LNCaP clone FGC (cell line): ENCODE measurements at regions not wholly inside any gene's neighbourhood (a gene's known extent, or its start where the extent isn't known, plus 50 kb on each side); places are given as distances from the start of the nearest gene placed in this dataset.

Source experiments
- DNase-seq: peaks from one replicate; pipeline ENCODE4 v3.0.0-alpha.2; 2011; ENCODE audit warnings: low read depth
- H3K4me3 ChIP-seq: 2 replicates; pipeline ENCODE4 v1.5.1; 2011; ENCODE audit warnings: mild to moderate bottlenecking, low read depth, low read length, control low read depth
- TF ChIP-seq, protein P1 (sequence below): IDR thresholded peaks from 2 replicates; pipeline ENCODE4 v1.5.1; 2012; ENCODE audit warnings: mild to moderate bottlenecking; ENCODE audit not compliant: control insufficient read depth, insufficient read depth; ENCODE audit errors: extremely low read depth

DNA sequence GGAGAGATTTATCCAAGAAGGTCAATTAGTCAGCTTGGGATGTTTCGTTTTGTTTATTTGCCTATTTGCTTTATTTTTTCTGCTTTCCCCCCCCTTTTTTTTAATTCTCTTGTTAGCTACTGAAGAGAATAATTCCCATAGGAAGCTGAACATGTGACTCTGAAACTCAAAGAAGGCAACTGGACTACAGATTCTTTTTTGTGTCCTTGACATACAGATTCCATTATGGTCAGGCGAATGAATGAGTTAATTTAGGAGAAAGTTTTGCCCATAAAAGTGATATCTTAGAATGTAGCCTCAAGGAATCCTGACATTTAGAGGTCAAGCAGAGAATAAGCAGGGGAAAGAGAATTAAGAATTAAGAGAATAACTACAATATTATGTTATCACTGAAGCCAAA is 514.2 kb upstream of the LINC00305 start:
- H3K4me3 ChIP-seq = no peak overlapping the region
- TF ChIP-seq, protein P1, sequence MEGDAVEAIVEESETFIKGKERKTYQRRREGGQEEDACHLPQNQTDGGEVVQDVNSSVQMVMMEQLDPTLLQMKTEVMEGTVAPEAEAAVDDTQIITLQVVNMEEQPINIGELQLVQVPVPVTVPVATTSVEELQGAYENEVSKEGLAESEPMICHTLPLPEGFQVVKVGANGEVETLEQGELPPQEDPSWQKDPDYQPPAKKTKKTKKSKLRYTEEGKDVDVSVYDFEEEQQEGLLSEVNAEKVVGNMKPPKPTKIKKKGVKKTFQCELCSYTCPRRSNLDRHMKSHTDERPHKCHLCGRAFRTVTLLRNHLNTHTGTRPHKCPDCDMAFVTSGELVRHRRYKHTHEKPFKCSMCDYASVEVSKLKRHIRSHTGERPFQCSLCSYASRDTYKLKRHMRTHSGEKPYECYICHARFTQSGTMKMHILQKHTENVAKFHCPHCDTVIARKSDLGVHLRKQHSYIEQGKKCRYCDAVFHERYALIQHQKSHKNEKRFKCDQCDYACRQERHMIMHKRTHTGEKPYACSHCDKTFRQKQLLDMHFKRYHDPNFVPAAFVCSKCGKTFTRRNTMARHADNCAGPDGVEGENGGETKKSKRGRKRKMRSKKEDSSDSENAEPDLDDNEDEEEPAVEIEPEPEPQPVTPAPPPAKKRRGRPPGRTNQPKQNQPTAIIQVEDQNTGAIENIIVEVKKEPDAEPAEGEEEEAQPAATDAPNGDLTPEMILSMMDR = no peak
- no peak for DNase-seq

DNA sequence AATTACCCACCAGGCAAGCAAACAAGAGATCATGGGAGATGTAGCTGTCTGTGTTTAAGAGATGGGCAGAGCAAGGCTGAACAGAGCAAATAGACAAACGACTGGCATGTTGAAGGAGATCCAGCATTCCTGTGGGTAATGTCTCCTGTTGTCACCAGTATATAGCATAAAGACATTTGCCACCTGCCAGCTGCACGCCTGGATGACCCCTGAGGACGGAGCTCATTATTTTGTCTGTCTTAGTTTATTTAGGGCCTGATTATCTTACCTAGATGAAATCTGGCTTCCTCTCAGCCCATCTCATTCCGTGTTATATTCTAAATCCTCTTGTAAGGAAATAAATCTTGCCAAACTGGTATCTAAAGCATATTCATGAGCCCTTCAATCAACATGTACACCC is 510.3 kb upstream of the LINC00305 start:
- no peak for DNase-seq
- TF ChIP-seq, protein P1 = no peak
- H3K4me3 ChIP-seq = no peak overlapping the region

DNA sequence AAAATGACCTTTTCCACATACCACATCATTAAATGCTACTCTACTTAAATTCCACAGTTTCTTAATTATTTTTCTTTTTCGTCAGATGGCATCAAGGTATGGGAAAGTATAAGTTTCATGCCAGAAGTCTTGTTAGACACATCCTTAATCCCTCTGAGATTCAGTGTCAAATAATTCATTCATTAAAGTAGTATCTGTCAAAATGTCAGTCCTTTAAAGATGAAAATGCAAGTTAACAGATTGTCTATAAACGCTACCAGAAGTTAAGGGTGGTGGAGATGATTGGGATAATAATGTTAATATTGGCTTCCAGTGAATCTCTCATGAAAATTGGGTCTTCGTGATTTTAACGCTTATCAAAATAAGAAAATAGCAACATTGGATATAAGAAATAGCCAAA is 504.2 kb upstream of the LINC00305 start:
- H3K4me3 ChIP-seq = no peak overlapping the region
- DNase-seq = no peak
- TF ChIP-seq, protein P1 = no peak

DNA sequence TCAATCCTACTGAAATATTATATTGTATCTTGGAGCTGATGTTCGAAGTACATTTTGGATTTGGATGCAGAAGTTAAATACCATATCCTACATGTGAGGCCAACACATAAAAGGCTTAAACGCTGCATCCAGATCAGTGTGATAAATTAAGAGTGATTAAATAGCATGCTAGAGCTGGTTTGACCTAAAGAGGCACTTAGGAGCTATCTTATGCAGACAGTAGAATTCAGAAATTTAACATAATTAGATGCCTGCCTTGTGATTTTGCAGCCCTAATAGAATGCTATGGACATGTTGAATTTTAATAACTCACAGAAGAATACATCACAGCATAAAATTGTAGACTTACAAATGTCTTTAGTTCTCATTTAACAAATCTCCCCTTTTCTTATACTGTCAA is 501.2 kb upstream of the LINC00305 start:
- TF ChIP-seq, protein P1 = no peak
- DNase-seq = no peak
- H3K4me3 ChIP-seq = no peak overlapping the region

DNA sequence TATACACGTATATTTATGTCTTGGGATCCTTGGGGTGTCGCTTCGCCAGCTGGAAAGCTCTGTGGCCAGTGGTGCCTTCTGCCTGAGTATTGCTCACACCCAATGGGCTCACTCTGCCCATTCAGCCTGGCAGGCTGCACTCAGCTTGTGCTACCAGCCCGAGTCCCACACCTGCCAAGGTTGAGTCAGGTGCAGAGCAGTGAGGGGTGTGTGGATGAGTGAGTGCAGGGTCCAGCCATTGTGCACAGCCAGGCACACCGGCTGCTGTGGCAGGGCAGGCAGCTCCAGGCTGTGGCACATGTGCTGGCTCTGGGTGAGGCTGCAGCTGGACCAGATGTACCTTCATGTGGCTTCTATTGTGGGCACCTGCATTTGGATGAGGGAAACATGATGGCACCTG is 496.9 kb upstream of the LINC00305 start:
- no peak for DNase-seq
- H3K4me3 ChIP-seq = no peak overlapping the region
- TF ChIP-seq, protein P1 = no peak

DNA sequence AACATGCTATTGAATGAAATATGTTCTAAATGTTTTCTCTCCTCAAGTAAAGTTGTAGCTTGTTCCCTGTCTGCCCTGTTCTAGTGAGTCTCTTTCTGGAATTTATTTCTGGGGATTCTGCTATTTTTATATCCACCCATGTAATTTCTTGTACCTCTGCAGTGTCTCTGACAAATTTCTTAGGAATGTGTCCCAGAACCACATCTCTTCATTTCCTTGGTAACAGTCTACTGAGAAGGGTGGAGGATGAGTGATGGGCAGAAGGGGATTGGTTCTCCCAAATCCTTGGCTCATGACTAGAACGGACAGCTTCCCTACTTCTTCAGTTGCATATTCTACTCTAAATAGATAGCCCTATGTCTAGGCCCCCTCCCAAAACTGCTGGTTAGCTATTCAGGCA is 490.6 kb upstream of the LINC00305 start:
- no peak overlapping the region for H3K4me3 ChIP-seq
- no peak for DNase-seq
- TF ChIP-seq, protein P1 = no peak

DNA sequence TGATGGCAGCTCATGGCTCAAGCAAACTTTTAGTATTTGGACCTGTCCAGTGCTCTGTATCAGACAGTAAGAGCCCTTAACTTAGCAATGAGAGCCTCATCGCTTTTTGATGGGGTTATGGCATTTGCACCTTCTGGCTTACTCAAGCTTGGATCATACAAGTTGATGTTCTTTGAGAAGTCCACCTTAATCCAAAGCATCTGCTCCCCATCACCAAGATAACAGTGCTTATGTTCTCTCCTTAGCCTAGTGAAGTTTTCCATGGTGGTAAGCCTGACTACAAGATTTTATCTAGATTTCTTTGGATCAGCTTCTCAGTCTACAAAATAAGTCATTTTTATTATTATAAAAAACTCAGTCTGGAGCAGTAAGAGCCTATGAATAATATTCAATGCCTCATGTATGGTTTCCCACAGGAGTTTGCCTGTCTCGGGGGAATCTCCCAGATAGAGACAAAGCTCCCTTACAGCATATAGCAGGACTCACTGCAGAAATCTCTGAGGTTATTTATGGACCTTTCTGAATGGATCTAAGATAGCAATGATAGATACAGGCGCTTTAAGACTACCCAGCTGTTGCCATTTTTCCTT is 472.2 kb upstream of the LINC00305 start:
- DNase-seq = no peak
- TF ChIP-seq, protein P1 = no peak
- H3K4me3 ChIP-seq = no peak overlapping the region
